Rectal smooth muscle tissue (tissue), 1 donor: ENCODE measurements at regions not wholly inside any gene's neighbourhood (a gene's known extent, or its start where the extent isn't known, plus 50 kb on each side); places are given as distances from the start of the nearest gene placed in this dataset.

Source experiments
- H3K27ac ChIP-seq: one replicate; pipeline ENCODE4 v1.7.0; 2013; ENCODE audit warnings: low read depth, low read length, inconsistent platforms
- H3K27me3 ChIP-seq: one replicate; pipeline ENCODE4 v1.7.0; 2013; ENCODE audit warnings: low read length; ENCODE audit not compliant: control insufficient read depth, insufficient read depth
- H3K36me3 ChIP-seq: one replicate; pipeline ENCODE4 v1.7.0; 2013; ENCODE audit warnings: low read length; ENCODE audit not compliant: control insufficient read depth, insufficient read depth
- H3K4me1 ChIP-seq: one replicate; pipeline ENCODE4 v1.7.0; 2013; ENCODE audit warnings: low read length; ENCODE audit not compliant: control insufficient read depth, insufficient read depth
- H3K4me3 ChIP-seq: one replicate; pipeline ENCODE4 v1.7.0; 2013; ENCODE audit warnings: low read length
- H3K9ac ChIP-seq: one replicate; pipeline ENCODE4 v1.7.0; 2013; ENCODE audit warnings: low read length

DNA sequence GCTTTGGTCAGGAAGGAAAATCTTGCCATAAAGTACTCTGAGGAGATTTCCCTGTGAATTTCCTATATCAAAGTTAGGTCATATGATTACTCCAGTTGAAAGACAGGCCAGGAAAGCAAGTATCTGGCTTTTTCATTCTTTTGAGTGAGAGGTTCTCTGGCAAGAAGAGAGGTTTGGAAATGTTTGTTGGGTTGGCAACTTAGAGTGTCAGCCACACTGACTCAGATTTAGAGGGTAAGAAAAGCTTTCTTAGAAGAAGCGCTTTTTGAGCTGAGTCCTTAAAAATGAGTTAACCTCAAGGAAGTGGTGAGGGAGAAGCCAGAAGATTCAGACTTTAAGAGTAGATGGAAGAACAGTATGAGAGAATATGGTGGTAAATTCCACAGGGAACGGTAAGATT lies 86.1 kb upstream of the BDNF start:
- H3K27ac ChIP-seq, result no peak overlapping the region
- H3K4me1 ChIP-seq, result no peaks in the 10 kb centered on the region
- H3K4me3 ChIP-seq, result no peak overlapping the region
- no peaks in the 10 kb centered on the region for H3K27me3 ChIP-seq
- H3K9ac ChIP-seq, result no peak overlapping the region
- H3K36me3 ChIP-seq, result no peaks in the 10 kb centered on the region

GRCh38 chr11:27783701-27784355 lies 83.6 kb upstream of the BDNF start:
- Histone ChIP-seq H3K27me3 (no peaks in the 10 kb centered on the region), H3K27ac (no peak overlapping the region), H3K9ac (no peak overlapping the region), H3K36me3 (no peaks in the 10 kb centered on the region), H3K4me3 (no peak overlapping the region), H3K4me1 (no peaks in the 10 kb centered on the region)

DNA sequence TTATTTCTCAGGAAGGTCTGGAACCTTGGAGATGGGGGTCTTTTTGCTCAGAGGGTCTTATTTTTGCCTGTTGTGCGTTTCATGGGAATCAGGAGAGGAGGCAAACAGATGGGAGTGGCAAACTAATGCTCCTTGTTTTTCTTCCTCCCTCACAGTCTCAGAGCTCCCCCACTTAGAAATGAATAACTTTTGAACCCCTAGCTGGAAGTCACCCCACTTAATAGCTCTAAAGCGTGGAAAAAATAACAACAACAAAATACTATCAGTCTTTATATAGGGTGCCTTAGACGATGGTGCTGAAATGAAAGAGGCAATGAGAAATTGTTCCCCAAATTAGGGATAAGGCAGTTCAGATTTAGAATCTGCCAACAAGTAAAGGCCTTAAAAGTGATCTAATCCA lies 76.8 kb upstream of the BDNF start:
- no peak overlapping the region for H3K27ac ChIP-seq
- no peaks in the 10 kb centered on the region for H3K27me3 ChIP-seq
- H3K4me1 ChIP-seq, result no peaks in the 10 kb centered on the region
- H3K4me3 ChIP-seq, result no peak overlapping the region
- no peaks in the 10 kb centered on the region for H3K36me3 ChIP-seq
- no peak overlapping the region for H3K9ac ChIP-seq

GRCh38 chr11:27773884-27774283 lies 73.6 kb upstream of the BDNF start:
- H3K4me1 ChIP-seq, result no peaks in the 10 kb centered on the region
- no peaks in the 10 kb centered on the region for H3K27me3 ChIP-seq

DNA sequence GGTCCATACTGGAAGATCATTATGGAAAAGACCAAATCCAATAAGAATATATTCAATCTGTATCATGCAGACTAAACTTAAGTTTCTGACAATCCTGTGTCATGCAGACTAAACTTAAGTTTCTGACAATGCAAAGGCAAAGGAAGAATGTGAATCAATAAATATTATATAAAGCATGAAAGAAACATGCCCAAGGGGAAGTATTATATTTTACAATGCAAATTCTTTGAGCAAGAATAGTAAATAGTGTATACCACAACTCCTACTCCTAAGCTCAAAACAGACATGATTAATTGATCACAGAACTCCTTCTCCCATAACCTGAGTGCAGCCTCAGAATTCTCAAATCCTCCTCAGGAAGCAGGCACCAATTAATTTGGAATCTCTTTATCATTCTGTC lies 71.3 kb upstream of the BDNF start:
- no peaks in the 10 kb centered on the region for H3K27me3 ChIP-seq
- no peaks in the 10 kb centered on the region for H3K36me3 ChIP-seq
- H3K9ac ChIP-seq, result no peak overlapping the region
- no peak overlapping the region for H3K4me3 ChIP-seq
- H3K4me1 ChIP-seq, result no peaks in the 10 kb centered on the region
- H3K27ac ChIP-seq, result no peak overlapping the region

More at GRCh38 chr11:27773884-27774283, 73.6 kb upstream of the BDNF start:
- Histone ChIP-seq H3K9ac (no peak overlapping the region), H3K36me3 (no peaks in the 10 kb centered on the region), H3K4me3 (no peak overlapping the region), H3K27ac (no peak overlapping the region)

DNA sequence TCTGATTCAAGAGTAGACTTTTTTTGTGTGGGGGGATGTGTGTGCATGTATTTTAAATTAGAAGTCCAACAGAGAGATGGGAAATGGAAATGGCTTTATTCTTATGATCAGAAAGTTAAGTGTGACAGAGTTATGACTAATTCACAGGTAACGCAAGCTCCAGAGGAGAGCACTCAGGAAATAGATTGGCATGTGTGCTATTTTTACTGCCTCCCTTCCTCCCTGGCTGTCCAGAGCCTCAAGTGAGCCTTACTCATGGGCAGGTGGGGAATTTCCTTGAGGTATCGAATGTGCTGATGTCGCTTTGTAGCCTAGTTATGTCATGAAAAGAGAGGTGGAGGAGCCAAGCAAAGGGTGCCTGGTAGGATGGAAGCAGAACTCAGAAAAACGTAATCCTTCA lies 70.3 kb upstream of the BDNF start:
- Histone ChIP-seq H3K9ac (no peak overlapping the region), H3K4me3 (no peak overlapping the region), H3K27ac (no peak overlapping the region), H3K27me3 (no peaks in the 10 kb centered on the region), H3K36me3 (no peaks in the 10 kb centered on the region), H3K4me1 (no peaks in the 10 kb centered on the region)

DNA sequence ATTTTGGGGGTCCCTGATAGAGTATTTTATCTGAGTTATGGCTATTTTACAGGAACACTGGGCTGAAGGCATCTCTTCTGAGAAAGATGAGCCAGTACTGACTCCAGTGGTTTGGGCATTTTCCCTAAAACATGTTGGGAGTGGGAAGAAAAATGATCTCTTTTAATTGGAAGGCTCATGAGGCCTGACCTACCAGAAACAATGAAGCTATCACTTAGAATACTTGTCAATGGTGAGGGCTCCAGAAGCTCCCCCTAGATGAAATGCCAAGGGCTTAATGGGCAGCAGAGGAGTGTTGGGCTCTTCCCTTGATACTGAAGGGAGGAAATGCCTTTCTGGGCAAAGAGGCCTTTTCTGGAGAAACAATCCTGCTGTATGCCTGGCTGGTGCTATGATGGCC lies 63.5 kb upstream of the BDNF start:
- Histone ChIP-seq H3K27ac (no peak overlapping the region), H3K27me3 (no peaks in the 10 kb centered on the region), H3K36me3 (no peaks in the 10 kb centered on the region), H3K4me3 (no peak overlapping the region), H3K9ac (no peak overlapping the region), H3K4me1 (no peaks in the 10 kb centered on the region)

GRCh38 chr11:27761356-27761755 lies 61.1 kb upstream of the BDNF start:
- Histone ChIP-seq H3K9ac (no peak overlapping the region), H3K36me3 (no peaks in the 10 kb centered on the region), H3K27me3 (no peaks in the 10 kb centered on the region), H3K27ac (no peak overlapping the region), H3K4me3 (no peak overlapping the region), H3K4me1 (no peaks in the 10 kb centered on the region)

GRCh38 chr11:27757953-27758352 lies 57.7 kb upstream of the BDNF start:
- no peak overlapping the region for H3K4me3 ChIP-seq
- H3K9ac ChIP-seq, result no peak overlapping the region
- no peak overlapping the region for H3K27ac ChIP-seq
- H3K36me3 ChIP-seq, result no peaks in the 10 kb centered on the region
- no peaks in the 10 kb centered on the region for H3K4me1 ChIP-seq
- no peaks in the 10 kb centered on the region for H3K27me3 ChIP-seq

DNA sequence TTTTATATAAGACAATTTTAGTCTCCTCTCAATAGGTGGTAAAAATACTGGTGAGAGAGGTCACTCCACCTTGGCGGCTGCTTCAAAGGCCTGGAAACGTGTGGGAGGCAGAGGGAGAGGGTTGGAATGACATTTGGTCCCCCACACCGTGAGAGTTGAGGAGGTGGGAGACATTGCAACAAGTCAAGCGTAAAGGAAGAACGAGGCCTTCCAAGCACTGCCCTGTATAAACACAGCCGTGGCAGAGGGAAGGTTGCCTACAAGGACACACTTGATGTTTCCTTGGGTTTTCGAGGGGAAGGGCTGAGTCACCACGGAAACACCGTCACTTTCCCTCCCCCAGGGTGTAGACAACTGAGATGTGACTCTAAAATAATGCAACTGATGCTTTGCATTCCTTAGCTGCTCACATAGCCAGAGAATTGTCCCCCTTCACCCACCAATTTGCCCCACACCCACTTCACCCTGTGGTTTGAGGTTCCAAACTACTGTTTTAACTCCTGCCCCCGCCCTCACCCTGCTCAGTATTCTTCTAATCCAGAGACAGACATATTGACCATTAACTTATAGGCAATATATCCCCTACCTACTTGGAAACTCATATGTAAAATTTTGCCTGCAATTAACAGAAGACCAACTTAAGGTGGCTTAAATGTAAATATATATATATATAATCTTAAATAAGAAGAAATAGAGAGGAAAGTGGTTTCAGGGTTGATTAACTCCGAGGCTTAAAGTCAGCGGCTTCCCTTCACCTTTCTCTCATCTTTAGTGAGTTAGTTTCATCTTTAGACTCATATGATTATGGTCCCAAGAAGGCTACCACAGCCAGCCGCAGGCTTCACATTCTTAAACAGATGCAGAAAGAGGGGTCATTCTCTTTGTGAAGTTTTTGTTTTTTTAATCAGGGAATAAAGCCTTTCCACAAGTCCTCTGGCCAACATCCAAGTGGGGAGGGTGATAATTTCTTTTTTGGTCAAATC lies 54.1 kb upstream of the BDNF start:
- no peak overlapping the region for H3K27ac ChIP-seq
- H3K36me3 ChIP-seq, result no peaks in the 10 kb centered on the region
- no peaks in the 10 kb centered on the region for H3K4me1 ChIP-seq
- H3K9ac ChIP-seq, result no peak overlapping the region
- no peak overlapping the region for H3K4me3 ChIP-seq
- H3K27me3 ChIP-seq, result no peaks in the 10 kb centered on the region
